Gastrocnemius medialis (tissue), 4 donors: ENCODE measurements at regions not wholly inside any gene's neighbourhood (a gene's known extent, or its start where the extent isn't known, plus 50 kb on each side); places are given as distances from the start of the nearest gene placed in this dataset.

ENCODE experiments used
- CTCF ChIP-seq, 5 experiments: fragments of 450-650 bp in 3 of 5; fragments of 200-600 bp in 2 of 5; sonication (generic) in 2 of 5; IDR thresholded peaks in 4 of 5; conservative IDR thresholded peaks in 1 of 5; 1 replicate in 4 of 5; 2 replicates in 1 of 5; pipeline ENCODE4 v1.5.1; 2016 to 2019; ENCODE audit warnings: antibody characterized with exemption in 5 of 5, mild to moderate bottlenecking in 3 of 5, moderate library complexity in 3 of 5
- POLR2A ChIP-seq, 2 donors: fragments of 450-650 bp; IDR thresholded peaks; one replicate each; pipeline ENCODE4 v1.6.1; 2017; ENCODE audit warnings: antibody characterized with exemption in 2 of 2, mild to moderate bottlenecking in 2 of 2, moderate library complexity in 2 of 2

- TF ChIP-seq CTCF (IDR thresholded peaks at IDR 0.05 in 4 of 5, conservative IDR thresholded peaks at IDR 0.05 in 1 of 5) (no peak), POLR2A (IDR thresholded peaks at IDR 0.05) (no peak)
Measured at GRCh38 chr3:35426366-35426958, 212.9 kb upstream of the ARPP21 start.
